Erythroblast (primary cell): ENCODE measurements at regions not wholly inside any gene's neighbourhood (a gene's known extent, or its start where the extent isn't known, plus 50 kb on each side); places are given as distances from the start of the nearest gene placed in this dataset.

Experiments used
- GATA1 ChIP-seq: IDR thresholded peaks from 2 replicates; pipeline ENCODE4 v1.6.1; 2011; ENCODE audit warnings: low read depth, mild to moderate bottlenecking, control low read depth, low read length, moderate library complexity
- POLR2A ChIP-seq: IDR thresholded peaks from 2 replicates; pipeline ENCODE4 v1.6.1; 2011; ENCODE audit warnings: mild to moderate bottlenecking, low read length

DNA sequence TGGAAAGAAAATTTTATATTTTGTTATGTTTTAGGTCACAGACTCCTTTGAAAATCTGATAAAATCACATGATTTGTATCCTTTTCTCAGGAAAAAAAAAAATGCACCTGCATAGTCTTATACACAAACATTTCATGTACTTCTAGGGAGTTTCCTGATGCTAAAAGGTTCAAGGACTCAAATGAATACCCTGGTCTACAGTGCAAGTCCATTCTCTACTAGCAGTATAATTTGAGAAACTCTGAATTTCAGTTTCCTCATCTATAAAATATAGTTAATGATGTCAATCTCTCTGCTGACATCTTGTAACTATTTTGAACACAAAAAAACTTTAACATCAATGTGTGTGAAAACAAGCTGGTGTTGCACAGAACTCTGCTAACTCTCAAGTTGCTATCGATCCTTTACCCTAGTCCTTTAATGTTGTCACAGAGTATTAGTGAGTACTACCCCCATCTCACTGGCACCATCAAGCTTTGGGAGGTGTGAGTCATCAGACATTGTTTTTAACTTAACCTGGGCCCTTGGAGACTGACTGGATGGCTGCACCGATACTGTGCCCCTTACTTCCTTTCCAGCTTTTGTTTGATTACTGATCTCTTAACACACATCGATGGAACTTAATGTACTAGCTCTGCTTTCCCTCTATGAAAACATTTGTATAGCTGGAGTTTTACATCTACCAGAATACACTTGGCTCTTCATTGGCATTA is 251.9 kb upstream of the SOX5 start:
- no peak for TF ChIP-seq POLR2A
- TF ChIP-seq GATA1 = no peak
